ENCODE measurements at regions not wholly inside any gene's neighbourhood (a gene's known extent, or its start where the extent isn't known, plus 50 kb on each side); places are given as distances from the start of the nearest gene placed in this dataset.

GRCh38 chr20:39214828-39215227, 252.7 kb downstream of the DHX35 start:
- no peak overlapping the region for H2AFZ ChIP-seq (ENCODE audit: low read length)
- H3F3A ChIP-seq (ENCODE audit: low read length, unreplicated experiment), result no peaks in the 10 kb centered on the region
- intact Hi-C loops (cut with micrococcal nuclease), result no loop called here
- POLR2A ChIA-PET (ENCODE audit: unreplicated experiment), result no interaction called here
- no peaks in the 10 kb centered on the region for H3K27me3 ChIP-seq (ENCODE audit: low read length)
- no peak for ATAC-seq
- no peak overlapping the region for H3K27ac ChIP-seq (ENCODE audit: low read length)
- CTCF ChIA-PET, result no interaction called here
- no peak overlapping the region for H3K4me2 ChIP-seq (ENCODE audit: low read length)
- H3K4me3 ChIP-seq (ENCODE audit: low read length), result no peak overlapping the region
- H4K20me1 ChIP-seq (ENCODE audit: low read length), result no peaks in the 10 kb centered on the region
- H3K9ac ChIP-seq (ENCODE audit: low read length), result no peak overlapping the region
- H3K36me3 ChIP-seq (ENCODE audit: low read depth, low read length), result no peaks in the 10 kb centered on the region
- TF ChIP-seq CTCF (conservative IDR thresholded peaks at IDR 0.05; ENCODE audit: low read depth, low read length) (no peak), EZH2phosphoT487 (IDR thresholded peaks at IDR 0.05; ENCODE audit: borderline replicate concordance, low read length) (no peak), EZH2 (IDR thresholded peaks at IDR 0.05; ENCODE audit: low read length, unreplicated experiment) (no peak)
- no peaks in the 10 kb centered on the region for H3K9me2 ChIP-seq (replicated peaks; ENCODE audit: low read length)
- H3K79me2 ChIP-seq (ENCODE audit: low read length), result no peaks in the 10 kb centered on the region
- no peaks in the 10 kb centered on the region for H3K4me1 ChIP-seq (ENCODE audit: insufficient read depth, low read length)
- no peaks in the 10 kb centered on the region for H3K9me3 ChIP-seq (ENCODE audit: low read length)
- no TSS peak for BruUV-seq (replicated peaks)
- no peak for DNase-seq

GRCh38 chr20:39213476-39214145, 251.5 kb downstream of the DHX35 start:
- H3K36me3 ChIP-seq (ENCODE audit: low read depth, low read length), result no peaks in the 10 kb centered on the region
- no peaks in the 10 kb centered on the region for H3K4me1 ChIP-seq (ENCODE audit: insufficient read depth, low read length)
- TF ChIP-seq EZH2 (IDR thresholded peaks at IDR 0.05; ENCODE audit: low read length, unreplicated experiment), result no peak
- TF ChIP-seq CTCF (conservative IDR thresholded peaks at IDR 0.05; ENCODE audit: low read depth, low read length), result no peak
- TF ChIP-seq EZH2phosphoT487 (IDR thresholded peaks at IDR 0.05; ENCODE audit: borderline replicate concordance, low read length), result no peak
- H3K9ac ChIP-seq (ENCODE audit: low read length), result no peak overlapping the region
- H3K9me3 ChIP-seq (ENCODE audit: low read length), result no peaks in the 10 kb centered on the region
- H3K9me2 ChIP-seq (replicated peaks; ENCODE audit: low read length), result no peaks in the 10 kb centered on the region
- no peak overlapping the region for H3K27ac ChIP-seq (ENCODE audit: low read length)
- no peaks in the 10 kb centered on the region for H4K20me1 ChIP-seq (ENCODE audit: low read length)
- H3K4me3 ChIP-seq (ENCODE audit: low read length), result no peak overlapping the region
- no TSS peak for BruUV-seq (replicated peaks)
- no peaks in the 10 kb centered on the region for H3K79me2 ChIP-seq (ENCODE audit: low read length)
- DNase-seq (no peak), ATAC-seq (no peak)
- ChIA-PET POLR2A (ENCODE audit: unreplicated experiment) (no interaction called here), CTCF (no interaction called here)
- H3K4me2 ChIP-seq (ENCODE audit: low read length), result no peak overlapping the region
- no peaks in the 10 kb centered on the region for H3K27me3 ChIP-seq (ENCODE audit: low read length)
- intact Hi-C loops (cut with micrococcal nuclease), result no loop called here
- H2AFZ ChIP-seq (ENCODE audit: low read length), result no peak overlapping the region
- no peaks in the 10 kb centered on the region for H3F3A ChIP-seq (ENCODE audit: low read length, unreplicated experiment)

- no peaks in the 10 kb centered on the region for H3F3A ChIP-seq (ENCODE audit: low read length, unreplicated experiment)
- H3K27me3 ChIP-seq (ENCODE audit: low read length), result no peaks in the 10 kb centered on the region
- H3K9me2 ChIP-seq (replicated peaks; ENCODE audit: low read length), result no peaks in the 10 kb centered on the region
- H3K4me1 ChIP-seq (ENCODE audit: insufficient read depth, low read length), result no peaks in the 10 kb centered on the region
- no peak overlapping the region for H3K4me3 ChIP-seq (ENCODE audit: low read length)
- TF ChIP-seq EZH2phosphoT487 (IDR thresholded peaks at IDR 0.05; ENCODE audit: borderline replicate concordance, low read length) (no peak), CTCF (conservative IDR thresholded peaks at IDR 0.05; ENCODE audit: low read depth, low read length) (no peak), EZH2 (IDR thresholded peaks at IDR 0.05; ENCODE audit: low read length, unreplicated experiment) (no peak)
- BruUV-seq (replicated peaks), result no TSS peak
- H3K4me2 ChIP-seq (ENCODE audit: low read length), result no peak overlapping the region
- no peaks in the 10 kb centered on the region for H3K36me3 ChIP-seq (ENCODE audit: low read depth, low read length)
- H3K79me2 ChIP-seq (ENCODE audit: low read length), result no peaks in the 10 kb centered on the region
- H3K27ac ChIP-seq (ENCODE audit: low read length), result no peak overlapping the region
- no peak overlapping the region for H2AFZ ChIP-seq (ENCODE audit: low read length)
- no peak for DNase-seq
- H3K9ac ChIP-seq (ENCODE audit: low read length), result no peak overlapping the region
- H3K9me3 ChIP-seq (ENCODE audit: low read length), result no peaks in the 10 kb centered on the region
- intact Hi-C loops (cut with micrococcal nuclease), result no loop called here
- no peak for ATAC-seq
- ChIA-PET POLR2A (ENCODE audit: unreplicated experiment) (no interaction called here), CTCF (no interaction called here)
- no peaks in the 10 kb centered on the region for H4K20me1 ChIP-seq (ENCODE audit: low read length)
Observed at GRCh38 chr20:39211060-39211748, 249.1 kb downstream of the DHX35 start.
